ENCODE measurements at regions not wholly inside any gene's neighbourhood (a gene's known extent, or its start where the extent isn't known, plus 50 kb on each side); places are given as distances from the start of the nearest gene placed in this dataset.

GRCh38 chr4:14897217-14897616 lies 105.1 kb upstream of the CPEB2 start:
- H3K4me3 Mint-ChIP-seq: no peak overlapping the region
- Histone ChIP-seq H3K56ac (ENCODE audit: insufficient read length, low read depth, low read length) (no peak overlapping the region), H3K27ac (ENCODE audit: insufficient read length, low read depth, low read length) (no peak overlapping the region), H3K27me3 (ENCODE audit: insufficient read depth, low read length) (no peaks in the 10 kb centered on the region), H3K9ac (ENCODE audit: extremely low read depth, insufficient read length, low read length) (no peak overlapping the region), H3K4ac (ENCODE audit: low read depth, low read length) (no peak overlapping the region), H3K14ac (ENCODE audit: insufficient read depth, low read length) (no peak overlapping the region), H4K20me1 (ENCODE audit: control insufficient read depth, insufficient read depth, insufficient read length) (no peaks in the 10 kb centered on the region), H2BK5ac (ENCODE audit: insufficient read length, low read length) (no peak overlapping the region), H4K5ac (ENCODE audit: insufficient read length, low read depth, low read length) (no peak overlapping the region), H2BK12ac (ENCODE audit: insufficient read length, low read depth, low read length) (no peak overlapping the region), H2AK5ac (ENCODE audit: insufficient read length, low read length) (no peak overlapping the region), H3K4me2 (ENCODE audit: insufficient read depth, insufficient read length, low read length) (no peak overlapping the region), H3K4me1 (ENCODE audit: insufficient read depth, low read length) (no peaks in the 10 kb centered on the region), H3K79me1 (ENCODE audit: insufficient read depth, low read depth, low read length, poor library complexity, severe bottlenecking) (no peaks in the 10 kb centered on the region), H3K23me2 (ENCODE audit: insufficient read length, low read depth, low read length, poor library complexity, severe bottlenecking) (no peaks in the 10 kb centered on the region), H3K23ac (ENCODE audit: insufficient read length, low read depth, low read length) (no peak overlapping the region), H2BK20ac (ENCODE audit: low read depth, low read length, poor library complexity, severe bottlenecking) (no peak overlapping the region), H3K9me3 (ENCODE audit: control insufficient read depth, low read depth, low read length) (no peaks in the 10 kb centered on the region), H2BK120ac (ENCODE audit: low read depth, low read length, poor library complexity, severe bottlenecking) (no peak overlapping the region), H2BK15ac (ENCODE audit: low read depth, low read length) (no peak overlapping the region), H4K91ac (ENCODE audit: insufficient read length, low read depth, low read length) (no peak overlapping the region), H3T11ph (ENCODE audit: low read length) (no peak overlapping the region), H4K8ac (replicated peaks; ENCODE audit: insufficient read length, low read depth, low read length) (no peak overlapping the region), H2AFZ (ENCODE audit: low read length) (no peak overlapping the region), H3K79me2 (ENCODE audit: insufficient read depth, low read length) (no peaks in the 10 kb centered on the region), H3K18ac (ENCODE audit: insufficient read length, low read depth, low read length) (no peak overlapping the region)
- H3K4me1 Mint-ChIP-seq: no peaks in the 10 kb centered on the region
- no CpG with 5 or more reads among the region's 2 CpGs for WGBS (ENCODE audit: extremely low coverage, insufficient read length, low lambda C conversion rate)
- TF ChIP-seq CTCF (conservative IDR thresholded peaks at IDR 0.05): no peak; the same call in 2 of the 3 replicates
- H3K36me3 Mint-ChIP-seq (ENCODE audit: insufficient read depth in 1 of 3, low read depth in 3 of 3): no peaks in the 10 kb centered on the region
- no peaks in the 10 kb centered on the region; the same call in 1 of the 2 replicates for H3K27me3 Mint-ChIP-seq (ENCODE audit: low read depth)
- no peak overlapping the region for H3K27ac Mint-ChIP-seq
- H3K9me3 Mint-ChIP-seq: no peaks in the 10 kb centered on the region
- DNase-seq: no peak

Measured in H9 (cell line).